DOHH2 (cell line): ENCODE measurements at regions not wholly inside any gene's neighbourhood (a gene's known extent, or its start where the extent isn't known, plus 50 kb on each side); places are given as distances from the start of the nearest gene placed in this dataset.

Source experiments
- H3F3A ChIP-seq: fragments of 200-600 bp; sonication (generic), shearing (Covaris generic); 2 replicates; pipeline ENCODE4 v1.6.0; 2016; ENCODE audit warnings: antibody characterized with exemption, mild to moderate bottlenecking; ENCODE audit not compliant: control insufficient read depth, insufficient read depth
- H3K27ac ChIP-seq: fragments of 200-600 bp; sonication (generic); 2 replicates; pipeline ENCODE4 v1.5.1; 2014; ENCODE audit warnings: low read depth, mild to moderate bottlenecking, low read length, moderate library complexity
- H3K27me3 ChIP-seq: fragments of 200-600 bp; sonication (generic); 2 replicates; pipeline ENCODE4 v1.6.1; 2014; ENCODE audit warnings: mild to moderate bottlenecking, low read length, mixed read lengths; ENCODE audit not compliant: control insufficient read depth
- H3K36me3 ChIP-seq: fragments of 200-600 bp; sonication (generic); 2 replicates; pipeline ENCODE4 v1.6.1; 2014; ENCODE audit warnings: mild to moderate bottlenecking, low read length, moderate library complexity, mixed read lengths; ENCODE audit not compliant: control insufficient read depth
- H3K4me1 ChIP-seq: fragments of 200-600 bp; sonication (generic); 2 replicates; pipeline ENCODE4 v1.6.1; 2014; ENCODE audit warnings: mild to moderate bottlenecking, low read length, mixed read lengths; ENCODE audit not compliant: control insufficient read depth
- H3K4me2 ChIP-seq: fragments of 200-600 bp; sonication (generic); 2 replicates; pipeline ENCODE4 v1.6.0; 2014; ENCODE audit warnings: mild to moderate bottlenecking, low read length, moderate library complexity
- H3K4me3 ChIP-seq: fragments of 200-600 bp; sonication (generic); 2 replicates; pipeline ENCODE4 v1.5.1; 2014; ENCODE audit warnings: mild to moderate bottlenecking, low read length, mixed read lengths
- H3K79me2 ChIP-seq: fragments of 200-600 bp; sonication (generic); 2 replicates; pipeline ENCODE4 v1.6.1; 2014; ENCODE audit warnings: mild to moderate bottlenecking, low read length, mixed read lengths; ENCODE audit not compliant: control insufficient read depth
- H3K9me2 ChIP-seq: fragments of 200-600 bp; sonication (generic); replicated peaks from 2 replicates; pipeline ENCODE4 v1.6.1; 2014; ENCODE audit warnings: mild to moderate bottlenecking, low read length, mixed read lengths; ENCODE audit not compliant: control insufficient read depth
- H3K9me3 ChIP-seq: fragments of 200-600 bp; sonication (generic); 2 replicates; pipeline ENCODE4 v1.6.1; 2014; ENCODE audit warnings: antibody characterized with exemption, low read length, mixed read lengths; ENCODE audit not compliant: control insufficient read depth, insufficient read depth
- H4K20me1 ChIP-seq: fragments of 200-600 bp; sonication (generic); 2 replicates; pipeline ENCODE4 v1.6.0; 2014; ENCODE audit warnings: low read depth, mild to moderate bottlenecking, antibody characterized with exemption, low read length, moderate library complexity; ENCODE audit not compliant: control insufficient read depth, insufficient read depth
- CTCF ChIP-seq: fragments of 200-600 bp; sonication (generic); IDR thresholded peaks from one replicate; pipeline ENCODE4 v1.5.1; 2014; ENCODE audit warnings: antibody characterized with exemption, mild to moderate bottlenecking, low read depth, low read length; ENCODE audit not compliant: poor library complexity, severe bottlenecking
- EZH2phosphoT487 ChIP-seq: fragments of 200-600 bp; sonication (generic); IDR thresholded peaks from 2 replicates; pipeline ENCODE4 v1.6.1; 2017; ENCODE audit warnings: borderline replicate concordance, mild to moderate bottlenecking, antibody characterized with exemption, low read length, moderate library complexity, mixed read lengths

GRCh38 chr7:88635149-88635548, 124.4 kb upstream of the ZNF804B start:
- H3K9me3 ChIP-seq, result 0 out of 2 replicates have a peak, but pooled peaks cover 4% of the 10 kb centered on the region
- no peaks in the 10 kb centered on the region for H3K9me2 ChIP-seq
- no peaks in the 10 kb centered on the region for H4K20me1 ChIP-seq
- no peaks in the 10 kb centered on the region for H3F3A ChIP-seq
- H3K27ac ChIP-seq, result no peak overlapping the region
- H3K27me3 ChIP-seq, result no peaks in the 10 kb centered on the region
- no peaks in the 10 kb centered on the region for H3K4me1 ChIP-seq
- TF ChIP-seq CTCF (no peak), EZH2phosphoT487 (no peak)
- no peaks in the 10 kb centered on the region for H3K36me3 ChIP-seq
- no peak overlapping the region for H3K4me3 ChIP-seq
- H3K79me2 ChIP-seq, result no peaks in the 10 kb centered on the region
- no peak overlapping the region for H3K4me2 ChIP-seq

GRCh38 chr7:88629559-88629958, 129.9 kb upstream of the ZNF804B start:
- no peak overlapping the region for H3K4me2 ChIP-seq
- no peaks in the 10 kb centered on the region for H3K27me3 ChIP-seq
- H3K79me2 ChIP-seq, result no peaks in the 10 kb centered on the region
- no peak overlapping the region for H3K4me3 ChIP-seq
- no peak overlapping the region for H3K27ac ChIP-seq
- H3K9me2 ChIP-seq, result no peaks in the 10 kb centered on the region
- H4K20me1 ChIP-seq, result no peaks in the 10 kb centered on the region
- no peaks in the 10 kb centered on the region for H3F3A ChIP-seq
- H3K36me3 ChIP-seq, result no peaks in the 10 kb centered on the region
- no peaks in the 10 kb centered on the region for H3K9me3 ChIP-seq
- no peak for TF ChIP-seq EZH2phosphoT487
- no peak for TF ChIP-seq CTCF
- no peaks in the 10 kb centered on the region for H3K4me1 ChIP-seq

GRCh38 chr7:88628363-88629085, 131.0 kb upstream of the ZNF804B start:
- Histone ChIP-seq H3K4me3 (no peak overlapping the region), H3K4me2 (no peak overlapping the region), H3K27me3 (no peaks in the 10 kb centered on the region), H3K9me3 (no peaks in the 10 kb centered on the region), H3K4me1 (no peaks in the 10 kb centered on the region), H3K9me2 (no peaks in the 10 kb centered on the region), H3K79me2 (no peaks in the 10 kb centered on the region), H3F3A (no peaks in the 10 kb centered on the region), H3K36me3 (no peaks in the 10 kb centered on the region), H4K20me1 (no peaks in the 10 kb centered on the region), H3K27ac (no peak overlapping the region)
- TF ChIP-seq CTCF (no peak), EZH2phosphoT487 (no peak)
